IPS-NIHi7 (cell line): ENCODE measurements at regions not wholly inside any gene's neighbourhood (a gene's known extent, or its start where the extent isn't known, plus 50 kb on each side); places are given as distances from the start of the nearest gene placed in this dataset.
"Not testable (repeated sequence)": the region's sequence is repeated elsewhere in the genome, so short reads cannot be mapped to it uniquely, and the experiment has no call there.

ENCODE experiments used
- DNase-seq: peaks from one replicate; pipeline ENCODE4 v3.0.0; 2012; ENCODE audit warnings: mixed read lengths; ENCODE audit errors: extremely low spot score

DNA sequence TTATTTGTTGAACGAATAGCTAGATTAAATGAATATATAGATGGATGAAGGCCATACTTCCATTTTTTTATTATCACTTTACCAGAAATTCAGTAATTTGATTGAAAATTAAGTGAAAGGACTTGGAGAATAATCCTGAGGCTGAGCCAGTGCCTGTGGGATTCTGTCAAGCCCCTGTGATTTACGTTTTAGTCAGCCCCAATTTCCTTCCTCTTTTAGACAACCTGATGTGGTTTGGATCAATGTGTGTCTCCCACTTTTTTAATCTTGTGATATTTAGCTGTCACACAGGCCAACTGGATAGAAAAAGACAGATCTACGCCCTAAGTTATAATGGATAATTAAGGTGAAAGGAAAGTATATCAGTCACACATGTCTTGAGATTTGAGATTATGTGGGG, 188.8 kb downstream of the EDN1 start:
- DNase-seq, result no peak

DNA sequence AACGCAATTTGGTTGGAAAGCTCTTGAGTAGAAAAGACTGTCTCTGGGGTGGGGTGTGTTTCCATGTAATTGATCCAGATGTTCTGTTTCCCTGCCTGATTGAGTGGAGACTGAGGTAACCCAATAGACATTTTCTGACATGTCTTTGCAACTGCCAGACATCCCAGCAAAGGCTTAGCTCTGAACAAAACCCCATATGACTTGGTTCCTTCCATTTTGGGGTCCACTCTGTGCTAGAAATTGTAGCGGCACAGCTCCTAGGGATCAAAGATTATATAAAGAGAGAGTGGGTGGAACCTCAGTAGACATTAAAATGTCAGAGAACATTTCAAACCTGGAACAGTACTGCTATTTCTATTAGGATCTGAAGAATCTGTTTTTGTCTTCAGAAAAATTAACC, 189.3 kb downstream of the EDN1 start:
- no peak for DNase-seq

DNA sequence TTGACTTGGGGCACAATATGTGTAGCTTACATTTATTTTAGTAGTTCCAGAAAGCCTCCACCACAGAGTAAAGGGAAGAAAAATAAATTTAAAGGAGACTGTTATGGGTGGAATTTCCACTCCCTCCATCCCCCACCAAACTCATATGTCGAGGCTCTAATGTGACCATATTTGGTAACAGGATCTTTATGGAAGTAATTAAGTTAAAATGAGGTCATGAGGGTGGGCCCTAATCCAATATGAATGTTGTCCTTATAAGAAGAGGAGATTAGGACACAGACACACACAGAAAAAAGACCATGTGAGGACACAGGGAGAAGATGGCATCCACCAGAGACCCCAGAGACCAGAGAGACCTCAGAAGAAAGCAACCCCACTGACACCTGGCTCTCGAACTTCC, 189.7 kb downstream of the EDN1 start:
- DNase-seq, result no peak

DNA sequence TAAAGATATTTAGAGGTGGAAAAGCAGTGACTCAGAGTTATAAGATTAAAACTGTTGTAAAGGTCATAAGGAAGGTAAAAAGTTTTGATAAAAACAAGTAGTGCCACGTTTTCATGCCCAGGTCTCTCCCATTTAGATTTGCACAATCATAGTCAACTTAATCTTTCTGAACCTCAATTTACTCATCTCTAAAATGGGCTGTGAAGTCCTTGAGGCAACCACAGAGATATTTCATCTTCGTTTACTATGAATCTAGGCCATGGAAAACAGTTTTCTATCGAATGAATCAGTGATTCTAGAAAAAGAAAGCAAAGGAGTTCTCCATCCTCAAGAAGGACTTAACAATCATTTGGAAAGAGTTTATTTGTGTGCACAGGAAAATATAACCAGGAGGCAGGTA, 190.2 kb downstream of the EDN1 start:
- DNase-seq, result no peak

DNA sequence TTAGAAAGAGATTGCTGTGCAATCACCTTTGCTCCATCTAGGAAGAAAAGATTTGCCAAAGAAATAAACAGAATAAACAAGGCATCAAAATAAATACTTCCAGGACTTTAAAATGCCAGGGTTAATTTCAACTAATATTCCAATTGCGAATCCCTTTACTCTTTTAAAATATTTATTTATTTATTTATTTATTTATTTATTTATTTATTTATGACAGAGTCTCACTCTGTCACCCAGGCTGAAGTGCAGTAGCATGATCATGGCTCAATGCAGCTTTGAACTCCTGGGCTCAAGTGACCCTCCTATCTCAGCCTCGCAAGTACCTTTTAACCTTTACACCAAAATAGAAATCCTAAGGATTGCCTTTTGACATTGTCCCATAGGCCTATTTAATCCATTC, 191.1 kb downstream of the EDN1 start:
- DNase-seq, result no peak

DNA sequence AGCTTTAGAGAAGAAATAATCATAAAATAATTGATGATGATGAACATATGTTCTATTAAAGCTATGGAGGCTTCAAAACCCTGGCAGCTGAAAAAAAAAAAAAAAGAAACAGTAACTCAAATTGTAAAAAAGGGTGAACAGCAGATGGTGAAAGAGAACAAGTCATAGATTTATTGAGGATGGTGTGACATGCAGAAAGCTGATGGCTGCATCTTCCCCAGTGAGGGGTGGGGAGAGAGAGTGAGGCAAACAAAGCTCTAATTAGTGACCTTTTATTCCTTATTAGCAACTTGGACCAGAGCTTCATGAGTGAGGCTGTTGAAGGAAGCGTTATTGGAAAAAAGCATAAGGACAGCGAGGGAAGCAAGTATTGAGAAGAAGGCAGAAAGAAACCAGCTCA, 191.7 kb downstream of the EDN1 start:
- no peak for DNase-seq

DNA sequence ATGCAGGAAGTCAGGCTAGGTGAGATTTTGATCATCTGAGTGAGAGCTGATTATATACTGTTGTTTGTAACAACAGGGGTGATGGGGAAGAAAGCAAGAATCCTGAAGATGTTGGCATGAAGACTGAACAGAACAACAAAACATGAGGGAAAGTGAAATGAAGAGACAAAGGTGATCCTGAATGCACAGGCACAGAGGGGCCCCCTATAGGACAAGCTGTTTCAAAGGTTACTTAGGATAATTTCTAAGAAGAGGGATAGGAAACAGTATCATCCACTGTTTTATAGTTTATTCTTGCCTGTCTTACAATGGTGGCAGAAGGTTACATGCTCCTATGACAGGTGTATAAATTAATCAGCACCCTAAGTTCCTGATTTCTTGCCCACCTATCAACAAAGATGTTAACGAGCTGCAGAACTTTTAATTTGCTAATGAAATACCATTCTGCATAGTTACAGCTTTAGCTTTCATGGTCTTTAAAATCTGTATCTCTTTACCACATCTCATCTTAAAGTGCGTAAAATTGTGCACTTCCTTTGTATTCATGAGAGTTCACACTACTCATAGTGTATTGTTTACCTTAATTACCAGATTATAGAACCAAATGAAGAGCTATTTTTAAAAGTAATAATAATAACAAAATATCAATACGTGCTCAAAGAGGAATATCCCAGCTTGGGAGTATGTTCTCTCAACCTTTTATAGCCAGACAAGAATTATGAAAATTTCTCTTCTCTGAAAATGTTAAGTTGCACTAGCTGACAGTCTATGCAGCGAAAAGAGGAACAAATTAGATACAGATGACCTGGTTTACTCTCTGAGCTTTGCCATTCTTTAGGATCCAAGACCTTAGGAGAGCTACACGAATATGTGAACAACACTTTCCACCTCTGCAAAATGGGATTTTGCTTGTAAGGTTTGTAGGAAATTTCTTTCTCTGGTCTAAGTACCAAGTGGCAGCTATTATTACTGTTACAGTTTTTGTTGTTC, 192.5 kb downstream of the EDN1 start:
- DNase-seq, result peak; percentile 25

DNA sequence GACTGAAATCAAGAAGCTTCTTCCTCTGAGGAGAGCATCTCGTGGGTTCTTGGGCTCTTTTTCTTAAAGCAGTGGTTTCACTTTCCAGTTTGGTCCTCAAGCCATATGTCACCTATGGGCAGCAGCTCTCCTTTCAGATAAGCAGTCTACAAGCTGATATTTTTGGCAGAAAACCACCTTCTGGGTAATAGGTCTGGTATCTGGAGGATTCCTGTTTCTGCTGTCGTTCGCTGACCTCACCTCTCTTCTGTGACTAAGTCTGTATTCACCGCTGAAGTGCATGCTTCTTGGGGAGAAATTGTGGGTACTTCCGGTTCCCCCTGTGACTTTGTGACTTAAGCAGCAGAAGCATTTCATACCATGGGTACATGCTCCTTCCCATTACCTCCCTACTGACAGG, 193.6 kb downstream of the EDN1 start:
- no peak for DNase-seq

DNA sequence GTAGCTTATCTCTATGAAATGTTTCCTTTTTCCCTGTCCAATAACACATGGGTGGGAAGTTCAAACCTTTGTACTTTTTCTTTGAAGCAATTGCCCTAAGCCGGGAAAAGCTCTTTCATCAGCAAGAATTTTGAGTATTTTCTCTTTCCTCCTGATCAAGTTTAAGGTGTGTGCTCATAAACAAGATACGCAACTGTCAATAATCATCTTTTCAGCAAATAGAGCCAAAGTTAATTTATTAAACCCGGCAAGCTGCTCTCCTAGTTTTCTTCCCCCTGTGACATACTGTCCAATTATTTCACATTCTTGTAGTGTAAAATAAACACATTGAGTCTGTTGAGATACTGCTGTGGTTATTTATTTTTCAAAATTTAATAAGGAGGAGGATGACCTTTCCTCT, 194.4 kb downstream of the EDN1 start:
- no peak for DNase-seq

DNA sequence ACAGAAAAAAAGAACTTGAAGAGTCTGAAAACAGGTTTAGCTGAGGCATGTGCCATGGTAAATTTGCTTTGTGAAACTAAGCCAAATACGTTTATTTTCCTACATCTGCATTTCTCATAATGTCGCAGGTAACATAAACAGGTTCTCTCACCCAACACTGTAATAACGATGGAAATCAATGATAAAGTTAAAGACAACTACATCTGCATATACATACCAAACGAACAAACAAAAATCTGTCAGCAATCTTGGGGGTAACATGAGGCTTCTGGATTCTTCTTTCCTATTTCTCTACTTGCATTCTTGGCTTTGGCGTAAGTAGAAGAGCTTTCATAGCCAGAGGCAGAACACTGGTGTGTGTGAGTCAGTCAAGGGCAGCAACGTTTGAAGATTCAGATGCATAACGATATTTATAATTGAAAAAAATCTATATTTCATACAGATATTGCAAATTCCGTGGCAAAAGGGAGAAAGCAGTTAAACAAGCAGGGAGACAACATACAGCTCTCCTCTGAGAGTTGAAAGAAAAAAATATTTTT, 195.1 kb downstream of the EDN1 start:
- DNase-seq, result no peak

DNA sequence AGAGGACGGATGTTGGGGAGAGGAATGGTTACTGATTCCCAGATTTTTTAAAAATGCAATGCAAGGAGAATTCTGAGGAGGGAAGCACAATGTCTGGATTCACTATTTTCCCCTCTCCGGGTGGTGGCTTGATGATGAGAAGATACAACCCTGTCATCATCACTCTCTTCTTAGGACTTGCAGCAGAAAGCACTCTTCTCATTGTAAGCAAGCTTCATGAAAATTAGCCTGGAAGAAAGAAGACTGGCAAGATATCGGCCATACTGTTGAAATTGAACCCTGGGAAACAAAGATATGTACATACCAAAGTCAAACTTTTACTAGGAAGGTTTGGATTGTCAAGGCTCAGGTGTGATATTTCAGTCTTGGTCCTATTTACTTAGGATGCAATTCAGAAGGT, 195.7 kb downstream of the EDN1 start:
- DNase-seq, result no peak

DNA sequence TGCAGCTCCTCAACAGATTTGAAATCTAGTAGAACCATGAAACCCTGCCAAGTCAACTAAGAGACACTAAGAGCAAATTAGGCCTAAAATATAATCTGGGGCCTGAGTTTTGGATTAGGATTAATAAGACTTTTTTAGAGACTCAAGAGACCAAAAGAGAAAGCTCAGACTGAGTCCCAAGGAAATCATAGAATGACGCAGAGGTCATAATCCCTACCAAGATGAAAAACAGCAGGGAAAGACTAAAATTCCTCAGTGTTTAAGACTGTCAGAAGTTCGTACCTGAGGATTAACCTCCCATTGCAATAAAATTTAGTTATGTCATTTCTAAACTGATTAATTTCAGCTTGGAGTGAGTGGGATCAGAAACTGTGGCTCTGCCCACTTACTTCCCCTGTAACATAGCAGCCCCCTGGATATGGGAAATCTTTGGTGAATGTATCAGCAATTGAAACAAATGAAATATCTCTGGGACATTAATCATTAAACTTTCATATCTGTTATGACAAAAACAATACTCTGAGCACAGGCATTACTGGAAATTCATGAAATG, 200.3 kb downstream of the EDN1 start:
- DNase-seq, result no peak

DNA sequence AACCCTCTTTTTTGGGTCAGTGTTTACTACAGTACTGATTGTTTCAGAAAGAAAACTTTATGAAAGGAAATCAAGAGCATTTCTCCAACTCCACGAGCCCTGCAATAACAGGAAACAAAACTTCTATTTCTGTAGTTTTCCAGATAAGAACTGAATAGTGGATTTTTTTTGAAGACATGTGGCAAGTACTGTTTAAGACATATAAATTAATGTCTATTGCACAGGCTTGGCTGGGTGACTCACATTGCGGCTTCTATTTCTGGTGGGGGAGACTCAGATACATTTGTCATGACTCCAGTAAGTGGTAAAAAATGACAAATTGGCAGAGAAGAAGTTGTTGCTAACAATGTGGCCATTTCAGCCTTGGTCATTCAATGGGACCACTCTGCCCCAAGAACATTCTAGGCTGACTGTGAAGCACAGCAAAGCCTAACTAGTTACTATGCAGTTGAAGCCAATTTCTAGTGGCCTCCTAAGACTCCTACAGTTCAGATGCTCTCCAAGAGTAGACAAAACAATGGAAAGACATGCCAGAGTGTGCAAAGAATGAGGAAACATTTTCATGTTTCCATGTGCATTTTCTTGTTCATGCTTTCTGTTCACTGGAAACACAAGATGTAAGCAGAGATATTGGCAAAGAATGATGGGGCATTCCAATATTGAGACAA, 200.9 kb downstream of the EDN1 start:
- no peak for DNase-seq

DNA sequence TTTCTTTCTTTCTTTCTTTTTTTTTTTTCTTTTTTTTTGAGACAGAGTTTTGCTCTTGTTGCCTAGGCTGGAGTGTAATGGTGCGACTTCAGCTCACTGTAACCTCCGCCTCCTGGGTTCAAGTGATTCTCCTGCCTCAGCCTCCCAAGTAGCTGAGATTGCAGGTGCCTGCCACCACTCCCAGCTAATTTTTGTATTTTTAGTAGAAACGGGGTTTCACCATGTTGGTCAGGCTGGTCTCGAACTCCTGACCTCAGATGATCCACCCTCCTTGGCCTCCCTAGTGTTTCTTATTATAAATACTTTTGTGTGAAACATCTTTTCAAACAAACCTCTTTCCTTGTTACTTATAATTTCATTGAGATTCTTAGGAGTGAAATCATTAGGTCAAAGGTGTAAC, 202.8 kb downstream of the EDN1 start:
- DNase-seq, result not testable (repeated sequence)

DNA sequence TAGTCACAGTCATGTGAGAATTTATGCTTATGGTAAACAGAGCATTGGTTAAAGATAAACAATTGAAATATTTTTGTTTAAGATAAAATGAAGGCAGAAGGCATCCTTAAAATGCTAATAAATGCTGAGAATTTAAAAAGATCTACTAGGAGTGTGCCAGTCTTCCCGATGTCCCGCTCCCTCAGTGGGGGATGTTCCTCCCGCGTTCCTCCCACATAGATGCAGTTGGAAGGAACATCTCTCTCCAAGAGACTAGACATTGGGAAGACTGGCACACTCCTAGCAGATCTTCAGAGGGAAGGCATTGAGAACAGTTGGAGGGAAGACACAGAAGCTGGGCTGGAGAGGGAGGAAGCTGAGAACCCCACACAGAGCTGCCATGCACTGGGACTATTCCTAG, 203.3 kb downstream of the EDN1 start:
- DNase-seq, result no peak

DNA sequence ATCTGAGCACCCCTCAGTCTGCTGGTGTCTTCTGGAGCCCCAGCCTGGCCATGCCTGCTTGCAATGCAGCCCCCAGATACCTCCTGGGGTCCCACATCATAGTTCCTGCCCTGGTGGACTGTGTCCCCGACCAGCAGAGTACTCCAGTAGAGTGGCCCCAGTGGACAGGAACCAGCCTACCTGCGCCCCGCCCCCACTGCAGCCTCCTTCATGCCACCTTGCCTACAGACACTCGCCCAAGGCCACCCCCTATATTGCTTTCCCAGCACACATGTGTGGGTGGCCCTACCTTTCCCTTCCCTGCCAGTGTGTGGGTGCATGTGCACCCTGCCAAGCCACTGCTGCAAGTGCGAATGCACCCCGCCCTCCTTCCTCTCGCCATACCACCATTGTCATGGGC, 204.0 kb downstream of the EDN1 start:
- no peak for DNase-seq

DNA sequence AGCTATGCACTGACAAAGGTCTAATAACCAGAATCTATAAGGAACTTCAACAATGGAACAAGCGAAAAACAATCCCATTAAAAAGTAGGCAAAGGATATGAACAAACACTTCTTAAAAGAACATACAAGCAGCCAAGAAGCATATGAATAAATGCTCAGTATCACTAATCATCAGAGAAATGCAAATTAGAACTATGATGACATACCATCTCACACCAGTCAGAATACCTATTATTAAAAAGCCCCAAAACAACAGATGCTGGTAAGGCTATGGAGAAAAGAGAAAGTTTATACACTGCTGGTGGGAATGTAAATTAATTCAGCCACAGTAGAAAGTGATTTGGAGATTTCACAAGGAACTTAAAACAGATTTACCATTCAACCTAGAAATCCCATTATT, 211.8 kb downstream of the EDN1 start:
- DNase-seq, result no peak

DNA sequence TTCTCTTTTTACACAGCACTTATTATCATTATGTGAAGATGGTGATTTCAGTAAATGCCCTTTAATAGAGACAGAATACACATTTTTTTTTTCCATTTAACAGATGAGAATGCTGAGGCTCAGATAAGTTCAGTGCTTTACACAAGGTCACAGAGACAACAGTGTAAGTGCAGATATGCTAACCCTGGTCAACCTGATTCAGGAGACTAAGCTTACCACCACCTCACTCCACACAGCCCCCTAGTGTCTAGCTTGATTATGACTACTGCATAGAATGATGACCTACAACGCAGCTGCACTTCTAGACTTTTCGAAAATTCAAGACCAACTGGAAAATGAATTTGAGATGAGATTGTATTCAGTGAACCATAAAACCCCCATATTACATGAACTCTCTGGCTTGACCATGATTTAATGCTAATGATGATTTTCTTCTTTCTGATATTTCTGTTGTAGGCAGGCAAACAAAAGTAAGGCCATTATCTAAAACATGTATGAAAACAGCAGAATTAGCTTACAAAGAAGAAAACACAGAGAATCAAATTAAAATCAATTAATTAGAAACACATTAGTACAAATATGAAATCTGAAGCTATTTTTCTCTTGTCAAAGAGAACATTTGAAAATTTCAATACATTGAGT, 212.1 kb upstream of the PHACTR1 start:
- DNase-seq, result peak; percentile 74

DNA sequence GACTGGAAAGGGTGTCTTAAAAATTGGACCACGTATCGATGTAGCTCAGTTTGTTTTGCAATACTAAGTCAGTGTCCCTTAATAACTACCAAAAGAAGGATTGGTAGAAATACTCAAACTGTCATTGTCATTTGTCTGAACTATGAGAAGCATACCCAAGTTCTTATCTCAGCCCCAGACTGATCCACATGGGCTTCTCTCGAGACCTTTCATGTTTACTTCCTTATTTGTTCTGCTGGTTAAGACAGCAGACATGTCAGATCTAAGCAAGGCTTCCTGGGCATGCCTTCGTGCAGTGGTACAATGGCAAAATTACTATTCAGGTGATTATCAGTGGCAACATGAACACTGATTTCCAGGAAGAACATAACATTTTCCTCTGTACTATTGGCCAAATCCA, 211.1 kb upstream of the PHACTR1 start:
- no peak for DNase-seq

DNA sequence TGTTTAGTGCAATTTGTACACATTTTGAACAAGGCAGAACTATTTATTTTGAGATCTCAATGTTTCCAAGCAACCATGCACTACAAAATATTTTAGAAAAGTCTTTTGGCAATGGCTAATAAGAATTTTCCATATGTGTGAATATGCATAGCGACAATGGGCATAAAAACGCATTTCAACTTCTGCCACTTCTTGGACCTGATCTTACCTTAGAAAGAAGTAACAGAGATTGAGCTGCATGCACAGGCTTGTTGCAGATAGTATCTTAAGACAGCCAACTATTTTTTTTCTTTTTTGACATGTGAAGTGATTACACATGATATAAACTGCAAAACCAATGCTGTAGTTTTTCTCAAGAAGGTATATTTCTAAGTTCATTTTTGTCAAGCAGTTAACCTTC, 210.4 kb upstream of the PHACTR1 start:
- DNase-seq, result no peak

DNA sequence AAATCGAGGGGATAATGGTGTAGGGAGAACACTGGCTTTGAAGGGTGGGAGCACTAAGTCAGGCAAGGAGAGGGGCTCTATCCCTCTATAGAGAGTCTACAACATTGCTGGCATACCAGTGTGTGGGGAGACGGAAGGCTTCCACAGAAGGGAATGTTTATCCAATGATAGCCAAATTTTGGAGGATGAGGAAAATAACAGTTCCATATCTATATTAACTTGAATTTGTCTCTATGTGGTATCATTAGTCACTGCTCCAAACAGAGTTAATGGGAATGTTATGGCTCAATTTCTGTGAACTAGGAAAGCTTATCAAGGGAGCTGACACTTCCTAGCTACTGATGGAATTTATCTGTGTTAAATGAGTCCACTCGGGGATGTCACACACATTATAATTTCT, 208.9 kb upstream of the PHACTR1 start:
- DNase-seq, result no peak

DNA sequence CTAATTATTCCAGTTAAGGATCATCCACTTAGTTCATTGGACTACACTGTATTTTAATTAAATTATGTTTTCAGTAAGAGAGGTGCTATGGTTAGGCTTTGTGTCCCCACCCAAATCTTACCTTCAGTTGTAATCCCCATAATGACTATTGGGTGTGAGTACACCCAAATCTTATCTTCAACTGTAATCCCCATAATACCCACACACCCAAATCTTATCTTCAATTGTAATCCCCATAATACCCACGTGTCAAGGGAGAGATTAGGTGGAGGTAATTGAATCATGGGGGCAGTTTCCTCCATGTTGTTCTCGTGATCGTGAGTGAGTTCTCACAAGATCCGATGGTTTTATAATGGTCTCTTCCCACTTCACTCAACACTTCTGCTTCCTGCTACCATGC, 208.0 kb upstream of the PHACTR1 start:
- no peak for DNase-seq
